CD4-positive, alpha-beta T cell treated with Interleukin-21 for 1 hour (primary cell): ENCODE measurements at regions not wholly inside any gene's neighbourhood (a gene's known extent, or its start where the extent isn't known, plus 50 kb on each side); places are given as distances from the start of the nearest gene placed in this dataset.

ENCODE experiments used
- DNase-seq: peaks from one replicate; pipeline ENCODE4 v3.0.0-alpha.2; 2020

GRCh38 chr2:196403471-196403870, 232.1 kb upstream of the STK17B start:
- DNase-seq = no peak

- no peak for DNase-seq
Measured at GRCh38 chr2:196404276-196404675, 232.9 kb upstream of the STK17B start.

GRCh38 chr2:196407675-196408264, 231.7 kb upstream of the CCDC150 start:
- no peak for DNase-seq

GRCh38 chr2:196409376-196409775, 230.1 kb upstream of the CCDC150 start:
- no peak for DNase-seq

- no peak for DNase-seq
Measured at GRCh38 chr2:196410008-196410407, 229.5 kb upstream of the CCDC150 start.

- no peak for DNase-seq
Measured at GRCh38 chr2:196413821-196414274, 225.7 kb upstream of the CCDC150 start.

GRCh38 chr2:196415384-196415783, 224.1 kb upstream of the CCDC150 start:
- no peak for DNase-seq

- DNase-seq = no peak
Measured at GRCh38 chr2:196420143-196420542, 219.4 kb upstream of the CCDC150 start.

GRCh38 chr2:196421880-196422279, 217.6 kb upstream of the CCDC150 start:
- no peak for DNase-seq

GRCh38 chr2:196422361-196422760, 217.2 kb upstream of the CCDC150 start:
- DNase-seq = no peak

GRCh38 chr2:196426122-196426521, 213.4 kb upstream of the CCDC150 start:
- no peak for DNase-seq

- no peak for DNase-seq
Measured at GRCh38 chr2:196427986-196428634, 211.4 kb upstream of the CCDC150 start.

GRCh38 chr2:196431076-196431475, 208.4 kb upstream of the CCDC150 start:
- DNase-seq = no peak

GRCh38 chr2:196431957-196432356, 207.6 kb upstream of the CCDC150 start:
- no peak for DNase-seq

- DNase-seq = no peak
Measured at GRCh38 chr2:196433116-196433515, 206.4 kb upstream of the CCDC150 start.

- DNase-seq = no peak
Measured at GRCh38 chr2:196434217-196434616, 205.3 kb upstream of the CCDC150 start.

- DNase-seq = no peak
Measured at GRCh38 chr2:196435189-196435588, 204.3 kb upstream of the CCDC150 start.

- DNase-seq = no peak
Measured at GRCh38 chr2:196437626-196438025, 201.9 kb upstream of the CCDC150 start.

GRCh38 chr2:196439760-196440159, 199.8 kb upstream of the CCDC150 start:
- no peak for DNase-seq

GRCh38 chr2:196440413-196440812, 199.1 kb upstream of the CCDC150 start:
- no peak for DNase-seq

GRCh38 chr2:196441527-196441926, 198.0 kb upstream of the CCDC150 start:
- DNase-seq = no peak

- no peak for DNase-seq
Measured at GRCh38 chr2:196442211-196442610, 197.3 kb upstream of the CCDC150 start.

GRCh38 chr2:196444442-196444841, 195.1 kb upstream of the CCDC150 start:
- DNase-seq = no peak

- no peak for DNase-seq
Measured at GRCh38 chr2:196445991-196446390, 193.5 kb upstream of the CCDC150 start.
